Fibroblast of peridontal ligament (primary cell): ENCODE measurements at regions not wholly inside any gene's neighbourhood (a gene's known extent, or its start where the extent isn't known, plus 50 kb on each side); places are given as distances from the start of the nearest gene placed in this dataset.

ENCODE experiments used
- DNase-seq: peaks from one replicate; pipeline ENCODE4 v3.0.0-alpha.2; 2010; ENCODE audit errors: extremely low read depth

GRCh38 chr2:62281663-62282062 lies 85.7 kb downstream of the B3GNT2 start:
- no peak for DNase-seq

DNA sequence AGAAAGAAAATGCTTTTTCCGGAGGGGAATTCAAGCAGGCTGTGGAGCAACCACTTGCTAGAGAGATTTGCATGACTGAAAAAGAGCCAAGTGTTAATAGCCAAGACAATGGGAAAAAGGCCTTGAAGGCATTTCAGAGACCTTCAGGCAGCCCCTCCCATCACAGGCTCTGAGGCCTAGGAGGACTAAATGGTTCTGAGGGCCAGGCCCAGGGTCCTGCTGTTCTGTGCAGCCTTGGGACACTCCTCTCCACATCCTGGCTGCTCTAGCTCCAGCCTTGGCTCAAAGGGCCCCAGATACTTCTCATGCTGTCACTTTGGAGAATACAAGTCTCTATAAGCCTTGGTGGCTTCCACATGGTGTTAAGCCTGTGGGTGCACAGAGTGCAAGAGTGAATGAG lies 81.8 kb downstream of the B3GNT2 start:
- DNase-seq, result no peak
